Keratinocyte (primary cell): ENCODE measurements at regions not wholly inside any gene's neighbourhood (a gene's known extent, or its start where the extent isn't known, plus 50 kb on each side); places are given as distances from the start of the nearest gene placed in this dataset.

Source experiments
- DNase-seq: peaks from one replicate; pipeline ENCODE4 v3.0.0-alpha.2; 2011; ENCODE audit warnings: low read depth, missing footprints, low spot score
- FAIRE-seq: peaks from 2 replicates; lab custom pipeline; 2011; peaks lifted over from hg19 to GRCh38; lab: Jason Lieb, UNC
- H2AFZ ChIP-seq: 2 replicates; pipeline ENCODE4 v1.6.0; 2012; ENCODE audit warnings: low read length, control low read depth, inconsistent platforms; ENCODE audit not compliant: control insufficient read depth
- H3K27ac ChIP-seq: 2 replicates; pipeline ENCODE4 v1.5.1; 2011; ENCODE audit warnings: low read length; ENCODE audit not compliant: control insufficient read depth, insufficient read depth
- H3K27me3 ChIP-seq: 3 replicates; pipeline ENCODE4 v1.6.0; 2011; ENCODE audit warnings: low read length; ENCODE audit not compliant: control insufficient read depth, insufficient read depth; ENCODE audit errors: extremely low read depth
- H3K36me3 ChIP-seq, 2 experiments: 2 replicates in 1 of 2; 3 replicates in 1 of 2; pipeline ENCODE4 v1.5.1; 2011; ENCODE audit warnings: low read length in 2 of 2, mild to moderate bottlenecking in 1 of 2; ENCODE audit not compliant: control insufficient read depth in 2 of 2, insufficient read depth in 2 of 2; ENCODE audit errors: extremely low read depth in 1 of 2
- H3K4me1 ChIP-seq: 3 replicates; pipeline ENCODE4 v1.5.1; 2011; ENCODE audit warnings: low read length; ENCODE audit not compliant: control insufficient read depth, insufficient read depth; ENCODE audit errors: extremely low read depth
- H3K4me2 ChIP-seq: 3 replicates; pipeline ENCODE4 v1.6.0; 2011; ENCODE audit warnings: low read depth, low read length; ENCODE audit not compliant: control insufficient read depth, insufficient read depth; ENCODE audit errors: extremely low read depth
- H3K4me3 ChIP-seq, 3 experiments: fragments of 200-600 bp in 1 of 3; sonication (generic) in 1 of 3; 2 replicates in 2 of 3; 3 replicates in 1 of 3; pipeline ENCODE4 v1.5.1; 2011 to 2016; ENCODE audit warnings: low read length in 3 of 3, mild to moderate bottlenecking in 3 of 3, control low read depth in 2 of 3, inconsistent platforms in 1 of 3, low read depth in 1 of 3, mixed read lengths in 1 of 3, mixed run types in 1 of 3, moderate library complexity in 1 of 3; ENCODE audit not compliant: control insufficient read depth in 2 of 3, insufficient read depth in 2 of 3; ENCODE audit errors: extremely low read depth in 1 of 3
- H3K79me2 ChIP-seq: 2 replicates; pipeline ENCODE4 v1.6.0; 2012; ENCODE audit warnings: low read length; ENCODE audit not compliant: control insufficient read depth, insufficient read depth
- H3K9ac ChIP-seq: 3 replicates; pipeline ENCODE4 v1.6.0; 2011; ENCODE audit warnings: low read length; ENCODE audit not compliant: control insufficient read depth, insufficient read depth; ENCODE audit errors: extremely low read depth
- H3K9me1 ChIP-seq: 3 replicates; pipeline ENCODE4 v1.6.0; 2011; ENCODE audit warnings: low read length; ENCODE audit not compliant: control insufficient read depth, insufficient read depth; ENCODE audit errors: extremely low read depth
- H3K9me3 ChIP-seq: 2 replicates; pipeline ENCODE4 v1.5.1; 2012; ENCODE audit warnings: low read depth, low read length; ENCODE audit not compliant: control insufficient read depth
- H4K20me1 ChIP-seq: 3 replicates; pipeline ENCODE4 v1.6.0; 2011; ENCODE audit warnings: low read length; ENCODE audit not compliant: control insufficient read depth, insufficient read depth; ENCODE audit errors: extremely low read depth
- CTCF ChIP-seq, 3 experiments: IDR thresholded peaks in 1 of 3; conservative IDR thresholded peaks in 1 of 3; optimal IDR thresholded peaks in 1 of 3; 2 replicates in 2 of 3; 3 replicates in 1 of 3; pipeline versions ENCODE3 to v1.5.1; 2011; ENCODE audit warnings: low read length in 3 of 3, mild to moderate bottlenecking in 3 of 3, moderate library complexity in 2 of 3, control low read depth in 1 of 3, inconsistent platforms in 1 of 3; ENCODE audit not compliant: insufficient read depth in 2 of 3; ENCODE audit errors: extremely low read depth in 1 of 3
- EZH2 ChIP-seq: IDR thresholded peaks from one replicate; pipeline ENCODE4 v1.6.1; 2012; ENCODE audit warnings: inconsistent platforms, mild to moderate bottlenecking, low read length, moderate library complexity
- dilution Hi-C: fragments of 300-500 bp; cut with MboI; formaldehyde crosslinking; loops from one replicate; pipeline ENCODE4 v1.7.0; 2020; ENCODE audit warnings: low sequenced_read_pairs; ENCODE audit not compliant: extremely low pct_ligation_motif_present

- no peak overlapping the region for H2AFZ ChIP-seq
- no peaks in the 10 kb centered on the region for H3K36me3 ChIP-seq
- TF ChIP-seq CTCF (optimal IDR thresholded peaks at IDR 0.05 in 1 of 3, IDR thresholded peaks at IDR 0.05 in 1 of 3, conservative IDR thresholded peaks at IDR 0.05 in 1 of 3; ENCODE audit: extremely low read depth in 1 of 3, insufficient read depth in 2 of 3, low read length in 3 of 3), result no peak
- no peak for TF ChIP-seq EZH2
- no peak overlapping the region for H3K27ac ChIP-seq
- no peak overlapping the region for H3K4me2 ChIP-seq
- no peak for DNase-seq
- no peak overlapping the region for H3K9ac ChIP-seq
- FAIRE-seq, result peak; percentile 52
- H3K4me1 ChIP-seq, result no peaks in the 10 kb centered on the region
- no peaks in the 10 kb centered on the region for H3K27me3 ChIP-seq
- no peaks in the 10 kb centered on the region for H4K20me1 ChIP-seq
- no peaks in the 10 kb centered on the region for H3K9me3 ChIP-seq
- H3K79me2 ChIP-seq, result no peaks in the 10 kb centered on the region
- no peaks in the 10 kb centered on the region for H3K9me1 ChIP-seq
- dilution Hi-C loops, result no loop called here
- no peak overlapping the region for H3K4me3 ChIP-seq
Measured at GRCh38 chr5:98042961-98043360, 730.5 kb upstream of the RGMB start.

GRCh38 chr5:98050583-98050982, 722.9 kb upstream of the RGMB start:
- dilution Hi-C loops, result no loop called here
- H3K79me2 ChIP-seq, result no peaks in the 10 kb centered on the region
- no peak overlapping the region for H3K27ac ChIP-seq
- peak; percentile 52 for FAIRE-seq
- TF ChIP-seq EZH2 (no peak), CTCF (optimal IDR thresholded peaks at IDR 0.05 in 1 of 3, IDR thresholded peaks at IDR 0.05 in 1 of 3, conservative IDR thresholded peaks at IDR 0.05 in 1 of 3; ENCODE audit: extremely low read depth in 1 of 3, insufficient read depth in 2 of 3, low read length in 3 of 3) (no peak)
- no peaks in the 10 kb centered on the region for H3K27me3 ChIP-seq
- DNase-seq, result no peak
- H3K4me2 ChIP-seq, result no peak overlapping the region
- peaks cover 3% of the 10 kb centered on the region for H3K9me3 ChIP-seq
- H3K36me3 ChIP-seq, result no peaks in the 10 kb centered on the region
- H3K9ac ChIP-seq, result no peak overlapping the region
- H3K4me3 ChIP-seq, result no peak overlapping the region
- no peak overlapping the region for H2AFZ ChIP-seq
- H3K9me1 ChIP-seq, result no peaks in the 10 kb centered on the region
- no peaks in the 10 kb centered on the region for H4K20me1 ChIP-seq
- no peaks in the 10 kb centered on the region for H3K4me1 ChIP-seq
